ENCODE measurements at regions not wholly inside any gene's neighbourhood (a gene's known extent, or its start where the extent isn't known, plus 50 kb on each side); places are given as distances from the start of the nearest gene placed in this dataset.

GRCh38 chr13:107461751-107462150, 753.6 kb downstream of the LIG4 start:
- Histone ChIP-seq H3K27me3 (ENCODE audit: low read depth) (no peaks in the 10 kb centered on the region), H3K4me3 (no peak overlapping the region), H3K36me3 (no peaks in the 10 kb centered on the region), H3K4me1 (peaks cover 3% of the 10 kb centered on the region), H3K9me3 (no peaks in the 10 kb centered on the region), H3K27ac (no peak overlapping the region)
- intact Hi-C loops (cut with DNase I), result no loop called here
- ATAC-seq (no peak), DNase-seq (no peak)
- no peak for TF ChIP-seq CTCF (IDR thresholded peaks at IDR 0.05)

GRCh38 chr13:107459430-107459829, 755.9 kb downstream of the LIG4 start:
- ATAC-seq (no peak), DNase-seq (no peak)
- Histone ChIP-seq H3K27ac (no peak overlapping the region), H3K4me3 (no peak overlapping the region), H3K4me1 (peaks cover 3% of the 10 kb centered on the region), H3K27me3 (ENCODE audit: low read depth) (no peaks in the 10 kb centered on the region), H3K36me3 (no peaks in the 10 kb centered on the region), H3K9me3 (peaks cover 4% of the 10 kb centered on the region)
- intact Hi-C loops (cut with DNase I), result no loop called here
- no peak for TF ChIP-seq CTCF (IDR thresholded peaks at IDR 0.05)

- no peak overlapping the region for H3K27ac ChIP-seq
- TF ChIP-seq CTCF (IDR thresholded peaks at IDR 0.05), result no peak
- H3K27me3 ChIP-seq (ENCODE audit: low read depth), result no peaks in the 10 kb centered on the region
- no peak for DNase-seq
- ATAC-seq, result no peak
- peaks cover 9% of the 10 kb centered on the region for H3K9me3 ChIP-seq
- H3K36me3 ChIP-seq, result no peaks in the 10 kb centered on the region
- H3K4me1 ChIP-seq, result peaks cover 3% of the 10 kb centered on the region
- intact Hi-C loops (cut with DNase I), result no loop called here
- no peak overlapping the region for H3K4me3 ChIP-seq
These were observed 757.1 kb downstream of the LIG4 start for GRCh38 chr13:107458269-107458668.

GRCh38 chr13:107457686-107458085, 757.6 kb downstream of the LIG4 start:
- Histone ChIP-seq H3K9me3 (peaks cover 14% of the 10 kb centered on the region), H3K4me1 (peaks cover 3% of the 10 kb centered on the region), H3K27ac (no peak overlapping the region), H3K4me3 (no peak overlapping the region), H3K36me3 (no peaks in the 10 kb centered on the region), H3K27me3 (ENCODE audit: low read depth) (no peaks in the 10 kb centered on the region)
- no peak for TF ChIP-seq CTCF (IDR thresholded peaks at IDR 0.05)
- intact Hi-C loops (cut with DNase I), result no loop called here
- no peak for DNase-seq
- ATAC-seq, result no peak

GRCh38 chr13:107456431-107456830, 758.9 kb downstream of the LIG4 start:
- peaks cover 14% of the 10 kb centered on the region for H3K9me3 ChIP-seq
- DNase-seq, result no peak
- no peak for ATAC-seq
- peaks cover 3% of the 10 kb centered on the region for H3K4me1 ChIP-seq
- no peak for TF ChIP-seq CTCF (IDR thresholded peaks at IDR 0.05)
- no peak overlapping the region for H3K27ac ChIP-seq
- no peaks in the 10 kb centered on the region for H3K36me3 ChIP-seq
- H3K4me3 ChIP-seq, result no peak overlapping the region
- intact Hi-C loops (cut with DNase I), result no loop called here
- H3K27me3 ChIP-seq (ENCODE audit: low read depth), result no peaks in the 10 kb centered on the region

GRCh38 chr13:107452833-107453232, 762.5 kb downstream of the LIG4 start:
- ATAC-seq (no peak), DNase-seq (no peak)
- intact Hi-C loops (cut with DNase I), result no loop called here
- Histone ChIP-seq H3K4me1 (peaks cover 3% of the 10 kb centered on the region), H3K36me3 (no peaks in the 10 kb centered on the region), H3K27me3 (ENCODE audit: low read depth) (no peaks in the 10 kb centered on the region), H3K27ac (no peak overlapping the region), H3K9me3 (peaks cover 14% of the 10 kb centered on the region), H3K4me3 (no peak overlapping the region)
- no peak for TF ChIP-seq CTCF (IDR thresholded peaks at IDR 0.05)

Measured in lower lobe of right lung (tissue), 2 donors.